PC-9 (cell line): ENCODE measurements at regions not wholly inside any gene's neighbourhood (a gene's known extent, or its start where the extent isn't known, plus 50 kb on each side); places are given as distances from the start of the nearest gene placed in this dataset.
A peak's percentile ranks its signal among the peaks of the same experiment; 100 is the strongest.
"Not testable (repeated sequence)": the region's sequence is repeated elsewhere in the genome, so short reads cannot be mapped to it uniquely, and the experiment has no call there.

Source experiments
- BruUV-seq: library from RNA; stranded (reverse); fragments of 400-500 nt; replicated peaks from 2 replicates; lab custom pipeline; 2021; lab: Mats Ljungman, UMichigan
- CTCF ChIA-PET: fragments of 300-600 bp; sonication (Branson Sonifier 250); formaldehyde crosslinking; loops from one replicate; lab custom pipeline; 2022; ENCODE audit warnings: antibody characterized with exemption; lab: Charles Lee
- POLR2A ChIA-PET: fragments of 300-600 bp; sonication (Branson Sonifier 250); formaldehyde crosslinking; loops from one replicate; lab custom pipeline; 2022; ENCODE audit warnings: antibody characterized with exemption; ENCODE audit not compliant: unreplicated experiment; lab: Charles Lee
- DNase-seq, 2 experiments: peaks; one replicate each; pipeline versions ENCODE4 v3.0.0 to v3.0.0-alpha.2; 2015 to 2022; ENCODE audit warnings: mixed read lengths in 1 of 2
- H2AFZ ChIP-seq: fragments of 200-600 bp; sonication (generic); 2 replicates; pipeline ENCODE4 v1.8.1; 2017; ENCODE audit warnings: antibody characterized with exemption
- H3F3A ChIP-seq: fragments of 200-600 bp; sonication (generic); 2 replicates; pipeline ENCODE4 v1.8.1; 2017; ENCODE audit warnings: antibody characterized with exemption, mild to moderate bottlenecking, low read depth; ENCODE audit not compliant: insufficient read depth
- H3K27ac ChIP-seq: fragments of 200-600 bp; sonication (generic); 2 replicates; pipeline ENCODE4 v1.6.1; 2016; ENCODE audit warnings: mixed run types
- H3K27me3 ChIP-seq: fragments of 200-600 bp; sonication (generic); 2 replicates; pipeline ENCODE4 v1.6.1; 2016; ENCODE audit warnings: low read depth, mixed run types; ENCODE audit not compliant: insufficient read depth
- H3K36me3 ChIP-seq: fragments of 200-600 bp; sonication (generic); 2 replicates; pipeline ENCODE4 v1.6.1; 2016; ENCODE audit warnings: low read depth, mixed run types
- H3K4me1 ChIP-seq: fragments of 200-600 bp; sonication (generic); replicated peaks from 2 replicates; pipeline ENCODE4 v1.6.1; 2016; ENCODE audit warnings: mixed run types; ENCODE audit not compliant: insufficient read depth
- H3K4me2 ChIP-seq: fragments of 200-600 bp; sonication (generic); 2 replicates; pipeline ENCODE4 v1.6.1; 2017; ENCODE audit warnings: mixed run types
- H3K4me3 ChIP-seq: fragments of 200-600 bp; sonication (generic); 2 replicates; pipeline ENCODE4 v1.6.1; 2016; ENCODE audit warnings: mixed run types
- H3K79me2 ChIP-seq: fragments of 200-600 bp; sonication (generic); 2 replicates; pipeline ENCODE4 v1.6.1; 2017; ENCODE audit warnings: low read depth, mixed run types
- H3K9me2 ChIP-seq: fragments of 200-600 bp; sonication (generic); 2 replicates; pipeline ENCODE4 v1.8.1; 2017; ENCODE audit warnings: mild to moderate bottlenecking; ENCODE audit not compliant: insufficient read depth
- H3K9me3 ChIP-seq: fragments of 200-600 bp; sonication (generic); 2 replicates; pipeline ENCODE4 v1.8.1; 2016; ENCODE audit warnings: low read depth; ENCODE audit not compliant: insufficient read depth
- H4K20me1 ChIP-seq: fragments of 200-600 bp; sonication (generic); 2 replicates; pipeline ENCODE4 v1.8.1; 2017; ENCODE audit not compliant: insufficient read depth
- EZH2 ChIP-seq: fragments of 200-600 bp; sonication (generic); IDR thresholded peaks from 2 replicates; pipeline ENCODE4 v1.8.0; 2017; ENCODE audit warnings: antibody characterized with exemption, low read depth
- intact Hi-C: fragments of 100-400 bp; cut with micrococcal nuclease; formaldehyde crosslinking; loops from one replicate; pipeline ENCODE4 v1.10.0; 2022; ENCODE audit not compliant: unreplicated experiment
- TF ChIP-seq, protein P1 (sequence below): fragments of 200-600 bp; sonication (generic); conservative IDR thresholded peaks from 2 replicates; pipeline ENCODE4 v1.6.1; 2017; ENCODE audit warnings: mixed run types, antibody characterized with exemption, mild to moderate bottlenecking, moderate library complexity

DNA sequence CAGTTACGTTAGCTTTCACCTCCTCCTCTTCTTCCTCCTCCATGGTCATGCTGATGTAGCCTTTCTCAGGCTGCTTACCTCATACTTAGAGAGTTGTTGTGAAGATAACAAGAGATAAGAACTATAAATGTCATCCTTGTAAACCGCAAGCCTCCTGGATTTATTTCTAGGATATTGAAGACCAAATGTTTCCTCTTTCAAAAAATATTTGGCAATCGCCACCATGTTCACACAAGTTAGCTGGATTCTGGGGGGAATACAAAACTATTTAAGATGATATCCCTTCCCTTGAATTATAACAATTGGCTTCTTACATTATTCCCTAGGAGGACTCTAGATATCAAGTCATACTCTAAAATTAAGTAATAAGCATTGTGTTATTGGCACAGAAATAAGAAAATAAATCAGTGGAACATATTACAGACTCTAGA is 99.8 kb upstream of the PLEKHG1 start:
- H3K27ac ChIP-seq: no peak overlapping the region
- TF ChIP-seq, protein P1, sequence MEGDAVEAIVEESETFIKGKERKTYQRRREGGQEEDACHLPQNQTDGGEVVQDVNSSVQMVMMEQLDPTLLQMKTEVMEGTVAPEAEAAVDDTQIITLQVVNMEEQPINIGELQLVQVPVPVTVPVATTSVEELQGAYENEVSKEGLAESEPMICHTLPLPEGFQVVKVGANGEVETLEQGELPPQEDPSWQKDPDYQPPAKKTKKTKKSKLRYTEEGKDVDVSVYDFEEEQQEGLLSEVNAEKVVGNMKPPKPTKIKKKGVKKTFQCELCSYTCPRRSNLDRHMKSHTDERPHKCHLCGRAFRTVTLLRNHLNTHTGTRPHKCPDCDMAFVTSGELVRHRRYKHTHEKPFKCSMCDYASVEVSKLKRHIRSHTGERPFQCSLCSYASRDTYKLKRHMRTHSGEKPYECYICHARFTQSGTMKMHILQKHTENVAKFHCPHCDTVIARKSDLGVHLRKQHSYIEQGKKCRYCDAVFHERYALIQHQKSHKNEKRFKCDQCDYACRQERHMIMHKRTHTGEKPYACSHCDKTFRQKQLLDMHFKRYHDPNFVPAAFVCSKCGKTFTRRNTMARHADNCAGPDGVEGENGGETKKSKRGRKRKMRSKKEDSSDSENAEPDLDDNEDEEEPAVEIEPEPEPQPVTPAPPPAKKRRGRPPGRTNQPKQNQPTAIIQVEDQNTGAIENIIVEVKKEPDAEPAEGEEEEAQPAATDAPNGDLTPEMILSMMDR: no peak
- no peak for TF ChIP-seq EZH2
- no peaks in the 10 kb centered on the region for H3K79me2 ChIP-seq
- ChIA-PET POLR2A (no interaction called here), CTCF (no interaction called here)
- no peaks in the 10 kb centered on the region for H4K20me1 ChIP-seq
- no peaks in the 10 kb centered on the region for H3K27me3 ChIP-seq
- H3K4me2 ChIP-seq: no peak overlapping the region
- H3F3A ChIP-seq: no peaks in the 10 kb centered on the region
- no TSS peak for BruUV-seq
- H3K4me1 ChIP-seq: no peaks in the 10 kb centered on the region
- intact Hi-C loops: loop anchor here (10.0 kb wide), 1 partner anchor 95 kb away; the partner anchor contains the start of gene PLEKHG1
- DNase-seq: peak in 1 of 2 experiments; percentile 45
- no peaks in the 10 kb centered on the region for H3K9me2 ChIP-seq
- no peak overlapping the region for H2AFZ ChIP-seq
- H3K4me3 ChIP-seq: no peak overlapping the region
- H3K9me3 ChIP-seq: 0 out of 2 replicates have a peak, but pooled peaks cover 6% of the 10 kb centered on the region
- H3K36me3 ChIP-seq: no peaks in the 10 kb centered on the region

DNA sequence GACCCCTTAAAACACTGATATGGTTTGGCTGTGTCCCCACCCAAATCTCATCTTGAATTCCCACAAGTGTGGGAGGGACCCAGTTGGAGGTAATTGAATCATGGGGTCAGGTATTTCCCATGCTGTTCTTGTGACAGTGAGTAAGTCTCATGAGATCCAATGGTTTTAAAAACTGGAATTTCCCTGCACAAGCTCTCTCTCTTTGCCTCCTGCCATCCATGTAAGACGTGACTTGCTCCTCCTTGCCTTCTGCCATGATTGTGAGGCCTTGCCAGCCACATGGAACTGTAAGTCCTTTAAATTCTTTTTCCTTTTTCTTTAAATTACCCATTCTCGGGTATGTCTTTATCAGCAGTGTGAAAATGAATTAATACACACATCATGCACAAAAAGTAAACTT is 99.1 kb upstream of the PLEKHG1 start:
- H3K27me3 ChIP-seq, DNase-seq, BruUV-seq, H3K79me2 ChIP-seq, H3K36me3 ChIP-seq, POLR2A ChIA-PET, H3K9me2 ChIP-seq, CTCF ChIA-PET, H3K4me2 ChIP-seq, H3K4me1 ChIP-seq, H3K9me3 ChIP-seq, H4K20me1 ChIP-seq, H3K4me3 ChIP-seq, H2AFZ ChIP-seq, H3F3A ChIP-seq, H3K27ac ChIP-seq, intact Hi-C loops: not testable (repeated sequence)

DNA sequence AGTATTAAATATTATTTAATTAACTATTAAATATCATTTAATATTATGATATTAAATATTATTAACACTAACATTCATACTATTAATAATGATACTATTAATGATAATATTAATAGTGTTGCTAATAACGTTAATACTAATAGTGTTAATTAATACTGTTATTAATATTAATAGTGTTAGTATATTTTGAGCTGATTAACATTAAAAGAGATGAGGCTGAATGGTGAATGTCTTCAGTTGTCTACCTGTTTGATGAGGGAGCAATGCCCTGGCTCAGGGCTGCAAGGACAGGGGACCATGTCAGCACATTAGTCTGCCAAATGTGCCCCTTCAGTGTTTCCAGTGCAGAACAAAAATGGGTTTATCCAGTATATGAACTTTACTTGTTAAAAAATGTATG is 96.6 kb upstream of the PLEKHG1 start:
- H3K4me1 ChIP-seq: no peaks in the 10 kb centered on the region
- no TSS peak for BruUV-seq
- no peaks in the 10 kb centered on the region for H3K36me3 ChIP-seq
- ChIA-PET CTCF (no interaction called here), POLR2A (no interaction called here)
- 0 out of 2 replicates have a peak, but pooled peaks cover 6% of the 10 kb centered on the region for H3K9me3 ChIP-seq
- H3K9me2 ChIP-seq: no peaks in the 10 kb centered on the region
- H3K4me3 ChIP-seq: no peak overlapping the region
- no peaks in the 10 kb centered on the region for H3F3A ChIP-seq
- TF ChIP-seq EZH2: no peak
- TF ChIP-seq, protein P1: no peak
- H3K79me2 ChIP-seq: no peaks in the 10 kb centered on the region
- DNase-seq: no peak
- H3K4me2 ChIP-seq: no peak overlapping the region
- intact Hi-C loops: no loop called here
- no peaks in the 10 kb centered on the region for H3K27me3 ChIP-seq
- H2AFZ ChIP-seq: no peak overlapping the region
- H3K27ac ChIP-seq: no peak overlapping the region
- no peaks in the 10 kb centered on the region for H4K20me1 ChIP-seq
